ENCODE measurements at regions not wholly inside any gene's neighbourhood (a gene's known extent, or its start where the extent isn't known, plus 50 kb on each side); places are given as distances from the start of the nearest gene placed in this dataset.

DNA sequence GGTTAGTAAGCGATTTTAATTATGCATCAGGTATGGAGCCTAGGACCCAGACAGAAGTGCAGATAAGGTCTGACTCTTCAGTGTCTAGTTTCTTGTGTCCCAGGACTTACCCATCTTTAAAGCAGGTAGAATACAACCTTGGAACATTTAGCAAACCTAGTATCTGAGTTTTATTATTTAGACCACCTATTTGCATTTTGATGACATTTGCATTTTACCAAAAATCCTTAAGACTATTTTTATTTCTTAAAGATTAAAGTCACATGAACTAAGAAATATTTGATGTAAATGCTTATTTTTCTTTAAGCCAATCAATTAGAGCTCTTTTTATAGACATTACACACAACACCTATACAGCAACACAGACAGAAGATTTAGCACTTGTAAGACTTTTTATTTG is 939.1 kb downstream of the OTOL1 start:
- TF ChIP-seq, protein P1, sequence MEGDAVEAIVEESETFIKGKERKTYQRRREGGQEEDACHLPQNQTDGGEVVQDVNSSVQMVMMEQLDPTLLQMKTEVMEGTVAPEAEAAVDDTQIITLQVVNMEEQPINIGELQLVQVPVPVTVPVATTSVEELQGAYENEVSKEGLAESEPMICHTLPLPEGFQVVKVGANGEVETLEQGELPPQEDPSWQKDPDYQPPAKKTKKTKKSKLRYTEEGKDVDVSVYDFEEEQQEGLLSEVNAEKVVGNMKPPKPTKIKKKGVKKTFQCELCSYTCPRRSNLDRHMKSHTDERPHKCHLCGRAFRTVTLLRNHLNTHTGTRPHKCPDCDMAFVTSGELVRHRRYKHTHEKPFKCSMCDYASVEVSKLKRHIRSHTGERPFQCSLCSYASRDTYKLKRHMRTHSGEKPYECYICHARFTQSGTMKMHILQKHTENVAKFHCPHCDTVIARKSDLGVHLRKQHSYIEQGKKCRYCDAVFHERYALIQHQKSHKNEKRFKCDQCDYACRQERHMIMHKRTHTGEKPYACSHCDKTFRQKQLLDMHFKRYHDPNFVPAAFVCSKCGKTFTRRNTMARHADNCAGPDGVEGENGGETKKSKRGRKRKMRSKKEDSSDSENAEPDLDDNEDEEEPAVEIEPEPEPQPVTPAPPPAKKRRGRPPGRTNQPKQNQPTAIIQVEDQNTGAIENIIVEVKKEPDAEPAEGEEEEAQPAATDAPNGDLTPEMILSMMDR (conservative IDR thresholded peaks at IDR 0.05; ENCODE audit: low read length) = no peak
- TF ChIP-seq EZH2phosphoT487 (IDR thresholded peaks at IDR 0.05; ENCODE audit: borderline replicate concordance) = no peak

All from Loucy (cell line).